ENCODE measurements at regions not wholly inside any gene's neighbourhood (a gene's known extent, or its start where the extent isn't known, plus 50 kb on each side); places are given as distances from the start of the nearest gene placed in this dataset.

- DNase-seq, result no peak
These were observed 78.8 kb upstream of the PDE3A start for GRCh38 chr12:20289520-20289919.

- no peak for DNase-seq
These were observed 67.9 kb upstream of the PDE3A start for GRCh38 chr12:20300457-20300856.

DNA sequence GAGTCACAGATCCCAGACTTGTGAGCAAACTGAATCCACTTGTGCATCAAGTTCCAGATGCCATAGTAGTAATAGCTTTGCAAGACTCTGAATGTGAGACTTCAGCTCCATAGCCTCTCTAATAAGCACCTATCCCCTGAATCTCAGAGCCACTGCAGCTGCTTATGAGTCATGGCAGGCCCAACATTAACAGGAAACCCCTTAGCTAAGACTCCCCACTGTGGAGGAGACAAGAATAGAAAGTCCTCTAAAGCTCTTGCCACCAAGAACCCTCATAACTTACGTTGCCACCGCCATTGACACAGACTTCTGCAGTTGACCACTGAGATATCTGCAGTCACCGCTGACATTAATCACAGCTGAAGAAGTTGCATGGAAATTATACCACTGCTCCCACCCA is 62.9 kb upstream of the PDE3A start:
- no peak for DNase-seq

GRCh38 chr12:20309504-20310148 is 58.7 kb upstream of the PDE3A start:
- no peak for DNase-seq

GRCh38 chr12:20314328-20314727 is 54.0 kb upstream of the PDE3A start:
- DNase-seq, result no peak

DNA sequence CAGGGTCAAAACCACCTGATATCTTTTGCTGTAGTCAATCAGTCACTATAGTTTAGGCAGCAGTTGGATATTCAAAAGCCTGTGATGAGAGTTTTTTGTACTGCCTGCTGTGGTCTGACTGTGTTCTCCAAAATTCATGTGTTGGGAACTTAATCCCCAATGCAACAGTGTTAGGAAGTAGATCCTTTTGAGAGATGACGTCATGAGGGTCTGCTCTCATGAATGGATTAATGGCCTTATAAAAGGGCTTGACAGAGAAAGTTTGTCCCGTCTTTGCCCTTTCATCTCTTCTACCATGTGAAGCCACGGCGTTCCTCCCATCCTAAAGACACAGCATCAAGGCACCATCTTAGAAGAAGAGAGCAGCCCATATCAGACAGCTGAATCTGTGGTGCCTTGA is 50.8 kb upstream of the PDE3A start:
- DNase-seq, result no peak

Data from DMS153 (cell line).